ENCODE measurements at regions not wholly inside any gene's neighbourhood (a gene's known extent, or its start where the extent isn't known, plus 50 kb on each side); places are given as distances from the start of the nearest gene placed in this dataset.

- no peak for TF ChIP-seq CTCF (IDR thresholded peaks at IDR 0.05; ENCODE audit: control extremely low read depth in 1 of 3, insufficient read depth in 1 of 3, low read depth in 1 of 3, low read length in 3 of 3)
- no peak for TF ChIP-seq POLR2A (IDR thresholded peaks at IDR 0.05; ENCODE audit: control extremely low read depth in 1 of 2, low read depth in 2 of 2, low read length in 2 of 2)
- no peak for TF ChIP-seq HDAC6 (IDR thresholded peaks at IDR 0.05; ENCODE audit: low read depth, low read length)
These were observed 108.3 kb upstream of the RXFP2 start (continued) for GRCh38 chr13:31631071-31631470.
